ENCODE measurements at regions not wholly inside any gene's neighbourhood (a gene's known extent, or its start where the extent isn't known, plus 50 kb on each side); places are given as distances from the start of the nearest gene placed in this dataset.

- TF ChIP-seq CTCF (IDR thresholded peaks at IDR 0.05) = no peak
- no peak for TF ChIP-seq EZH2 (IDR thresholded peaks at IDR 0.05)
These were observed 177.3 kb upstream of the ACTBL2 start for GRCh38 chr5:57659886-57660285.
